ENCODE measurements at regions not wholly inside any gene's neighbourhood (a gene's known extent, or its start where the extent isn't known, plus 50 kb on each side); places are given as distances from the start of the nearest gene placed in this dataset.

GRCh38 chr5:24245821-24246220 is 399.0 kb downstream of the CDH10 start:
- TF ChIP-seq CTCF (conservative IDR thresholded peaks at IDR 0.05; ENCODE audit: low read length) (no peak), EZH2phosphoT487 (IDR thresholded peaks at IDR 0.05; ENCODE audit: borderline replicate concordance, low read depth, low read length) (no peak)

All from OCI-LY7 (cell line).